ENCODE measurements at regions not wholly inside any gene's neighbourhood (a gene's known extent, or its start where the extent isn't known, plus 50 kb on each side); places are given as distances from the start of the nearest gene placed in this dataset.

DNA sequence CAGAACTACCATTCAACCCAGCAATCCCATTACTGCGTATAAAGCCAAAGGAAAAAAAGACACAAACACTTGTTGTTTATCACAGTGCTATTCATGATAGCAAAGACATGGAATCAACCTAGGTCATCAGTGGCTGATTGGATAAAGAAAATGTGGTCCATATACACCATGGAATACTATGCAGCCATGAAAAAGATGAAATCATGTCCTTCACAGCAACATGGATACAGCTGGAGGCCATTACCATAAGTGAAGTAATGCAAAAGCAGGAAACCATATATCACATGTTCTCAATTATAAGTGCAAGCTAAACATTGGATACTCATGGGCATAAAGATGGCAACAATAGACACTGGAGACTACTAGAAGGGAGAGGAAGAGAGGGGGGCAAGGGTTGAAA lies 299.6 kb downstream of the ADGRG6 start:
- Mint-ChIP-seq H3K9me3 (peaks cover 21% of the 10 kb centered on the region), H3K4me3 (no peak overlapping the region), H3K27me3 (ENCODE audit: low read depth) (peaks cover 8% of the 10 kb centered on the region), H3K27ac (no peak overlapping the region), H3K36me3 (no peaks in the 10 kb centered on the region), H3K4me1 (peaks cover 37% of the 10 kb centered on the region)
- ATAC-seq (no peak), DNase-seq (ENCODE audit: low spot score) (no peak)
- POLR2A ChIA-PET = no interaction called here
- TF ChIP-seq NFYB (CRISPR knock-in tag; conservative IDR thresholded peaks at IDR 0.05; ENCODE audit: low read depth) = no peak
- no peak for TF ChIP-seq TP53 (CRISPR knock-in tag; IDR thresholded peaks at IDR 0.05)
- TF ChIP-seq, protein P1, sequence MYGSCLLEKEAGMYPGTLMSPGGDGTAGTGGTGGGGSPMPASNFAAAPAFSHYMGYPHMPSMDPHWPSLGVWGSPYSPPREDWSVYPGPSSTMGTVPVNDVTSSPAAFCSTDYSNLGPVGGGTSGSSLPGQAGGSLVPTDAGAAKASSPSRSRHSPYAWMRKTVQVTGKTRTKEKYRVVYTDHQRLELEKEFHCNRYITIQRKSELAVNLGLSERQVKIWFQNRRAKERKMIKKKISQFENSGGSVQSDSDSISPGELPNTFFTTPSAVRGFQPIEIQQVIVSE (CRISPR knock-in tag; IDR thresholded peaks at IDR 0.05; ENCODE audit: borderline replicate concordance) = no peak
- CTCF ChIA-PET = no interaction called here

DNA sequence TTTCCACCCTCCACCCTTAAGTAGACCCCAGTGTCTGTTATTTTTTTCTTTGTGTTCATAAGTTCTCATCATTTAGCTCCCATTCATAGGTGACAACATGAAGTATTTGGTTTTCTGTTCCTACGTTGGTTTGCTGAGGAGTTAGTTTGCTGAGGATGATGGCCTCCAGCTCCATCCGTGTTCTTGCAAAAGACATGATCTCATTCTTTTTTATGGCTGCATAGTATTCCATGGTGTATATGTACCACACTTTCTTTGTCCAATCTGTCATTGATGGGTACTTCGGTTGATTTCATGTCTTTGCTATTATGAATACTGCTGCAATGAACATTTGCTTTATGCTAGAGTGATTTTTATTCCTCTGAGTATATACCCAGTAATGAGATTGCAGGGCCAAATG lies 301.2 kb downstream of the ADGRG6 start:
- peaks cover 21% of the 10 kb centered on the region for H3K9me3 Mint-ChIP-seq
- POLR2A ChIA-PET = no interaction called here
- DNase-seq (ENCODE audit: low spot score) (no peak), ATAC-seq (no peak)
- no peaks in the 10 kb centered on the region for H3K27me3 Mint-ChIP-seq (ENCODE audit: low read depth)
- H3K4me1 Mint-ChIP-seq = peaks cover 21% of the 10 kb centered on the region
- H3K27ac Mint-ChIP-seq = no peak overlapping the region
- CTCF ChIA-PET = no interaction called here
- no peaks in the 10 kb centered on the region for H3K36me3 Mint-ChIP-seq
- TF ChIP-seq NFATC4 (CRISPR knock-in tag; IDR thresholded peaks at IDR 0.05) = no peak
- TF ChIP-seq E2F5 (CRISPR knock-in tag; IDR thresholded peaks at IDR 0.05) = no peak
- no peak for TF ChIP-seq ZBTB21 (CRISPR knock-in tag; IDR thresholded peaks at IDR 0.05; ENCODE audit: borderline replicate concordance)
- no peak for TF ChIP-seq HMGXB4 (CRISPR knock-in tag; IDR thresholded peaks at IDR 0.05)
- TF ChIP-seq CREM (CRISPR knock-in tag; IDR thresholded peaks at IDR 0.05) = no peak
- TF ChIP-seq, protein P2, sequence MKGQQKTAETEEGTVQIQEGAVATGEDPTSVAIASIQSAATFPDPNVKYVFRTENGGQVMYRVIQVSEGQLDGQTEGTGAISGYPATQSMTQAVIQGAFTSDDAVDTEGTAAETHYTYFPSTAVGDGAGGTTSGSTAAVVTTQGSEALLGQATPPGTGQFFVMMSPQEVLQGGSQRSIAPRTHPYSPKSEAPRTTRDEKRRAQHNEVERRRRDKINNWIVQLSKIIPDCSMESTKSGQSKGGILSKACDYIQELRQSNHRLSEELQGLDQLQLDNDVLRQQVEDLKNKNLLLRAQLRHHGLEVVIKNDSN (CRISPR knock-in tag; IDR thresholded peaks at IDR 0.05) = no peak
- TF ChIP-seq ATF3 (CRISPR knock-in tag; conservative IDR thresholded peaks at IDR 0.05) = no peak
- TF ChIP-seq, protein P3, sequence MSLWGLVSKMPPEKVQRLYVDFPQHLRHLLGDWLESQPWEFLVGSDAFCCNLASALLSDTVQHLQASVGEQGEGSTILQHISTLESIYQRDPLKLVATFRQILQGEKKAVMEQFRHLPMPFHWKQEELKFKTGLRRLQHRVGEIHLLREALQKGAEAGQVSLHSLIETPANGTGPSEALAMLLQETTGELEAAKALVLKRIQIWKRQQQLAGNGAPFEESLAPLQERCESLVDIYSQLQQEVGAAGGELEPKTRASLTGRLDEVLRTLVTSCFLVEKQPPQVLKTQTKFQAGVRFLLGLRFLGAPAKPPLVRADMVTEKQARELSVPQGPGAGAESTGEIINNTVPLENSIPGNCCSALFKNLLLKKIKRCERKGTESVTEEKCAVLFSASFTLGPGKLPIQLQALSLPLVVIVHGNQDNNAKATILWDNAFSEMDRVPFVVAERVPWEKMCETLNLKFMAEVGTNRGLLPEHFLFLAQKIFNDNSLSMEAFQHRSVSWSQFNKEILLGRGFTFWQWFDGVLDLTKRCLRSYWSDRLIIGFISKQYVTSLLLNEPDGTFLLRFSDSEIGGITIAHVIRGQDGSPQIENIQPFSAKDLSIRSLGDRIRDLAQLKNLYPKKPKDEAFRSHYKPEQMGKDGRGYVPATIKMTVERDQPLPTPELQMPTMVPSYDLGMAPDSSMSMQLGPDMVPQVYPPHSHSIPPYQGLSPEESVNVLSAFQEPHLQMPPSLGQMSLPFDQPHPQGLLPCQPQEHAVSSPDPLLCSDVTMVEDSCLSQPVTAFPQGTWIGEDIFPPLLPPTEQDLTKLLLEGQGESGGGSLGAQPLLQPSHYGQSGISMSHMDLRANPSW (CRISPR knock-in tag; conservative IDR thresholded peaks at IDR 0.05; ENCODE audit: low read depth) = no peak
- no peak overlapping the region for H3K4me3 Mint-ChIP-seq

DNA sequence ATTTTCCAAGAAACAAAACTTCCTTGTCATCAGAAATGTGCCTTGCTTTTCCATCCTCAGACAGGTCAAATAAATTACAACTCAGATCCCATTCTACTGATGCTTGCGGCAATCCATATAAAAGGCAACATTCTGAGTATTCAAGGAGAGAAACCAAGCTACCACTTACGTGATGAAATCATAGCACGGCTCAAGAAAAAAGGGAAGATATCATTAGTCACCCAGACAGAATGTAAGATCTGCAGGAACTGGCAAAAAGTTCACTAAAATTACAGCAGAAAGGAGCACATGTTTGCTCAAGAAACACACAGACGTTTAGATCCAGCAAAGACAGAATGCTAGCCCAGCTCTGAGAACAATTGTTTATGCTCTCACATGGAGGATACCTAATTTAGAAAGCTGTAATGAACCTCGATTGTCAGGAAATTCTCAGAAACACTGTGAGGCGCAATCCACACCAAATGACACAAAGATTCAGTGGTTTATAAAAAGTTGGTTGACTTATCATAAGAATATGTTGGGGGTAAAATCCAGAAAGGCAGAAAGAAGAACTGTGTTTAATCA lies 304.2 kb downstream of the ADGRG6 start:
- no peak overlapping the region for H3K4me3 Mint-ChIP-seq
- ChIA-PET POLR2A (no interaction called here), CTCF (interaction anchor here (0.6 kb wide), 1 partner anchor 474 kb away, joined by 6 read pairs; no protein-coding TSS in a partner anchor)
- peaks cover 10% of the 10 kb centered on the region for H3K4me1 Mint-ChIP-seq
- no peak overlapping the region for H3K27ac Mint-ChIP-seq
- H3K9me3 Mint-ChIP-seq = peaks cover 18% of the 10 kb centered on the region
- H3K36me3 Mint-ChIP-seq = no peaks in the 10 kb centered on the region
- no peak for ATAC-seq
- DNase-seq (ENCODE audit: low spot score) = no peak
- no peaks in the 10 kb centered on the region for H3K27me3 Mint-ChIP-seq (ENCODE audit: low read depth)
- TF ChIP-seq ZNF121 (CRISPR knock-in tag; IDR thresholded peaks at IDR 0.05) = no peak
- no peak for TF ChIP-seq GTF2I (CRISPR knock-in tag; conservative IDR thresholded peaks at IDR 0.05)
- TF ChIP-seq, protein P4, sequence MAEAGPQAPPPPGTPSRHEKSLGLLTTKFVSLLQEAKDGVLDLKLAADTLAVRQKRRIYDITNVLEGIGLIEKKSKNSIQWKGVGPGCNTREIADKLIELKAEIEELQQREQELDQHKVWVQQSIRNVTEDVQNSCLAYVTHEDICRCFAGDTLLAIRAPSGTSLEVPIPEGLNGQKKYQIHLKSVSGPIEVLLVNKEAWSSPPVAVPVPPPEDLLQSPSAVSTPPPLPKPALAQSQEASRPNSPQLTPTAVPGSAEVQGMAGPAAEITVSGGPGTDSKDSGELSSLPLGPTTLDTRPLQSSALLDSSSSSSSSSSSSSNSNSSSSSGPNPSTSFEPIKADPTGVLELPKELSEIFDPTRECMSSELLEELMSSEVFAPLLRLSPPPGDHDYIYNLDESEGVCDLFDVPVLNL (CRISPR knock-in tag; IDR thresholded peaks at IDR 0.05; ENCODE audit: borderline replicate concordance, low read depth) = no peak
- no peak for TF ChIP-seq ZNF416 (CRISPR knock-in tag; IDR thresholded peaks at IDR 0.05)
- no peak for TF ChIP-seq MYBL2 (CRISPR knock-in tag; IDR thresholded peaks at IDR 0.05)
- TF ChIP-seq SP1 (CRISPR knock-in tag; conservative IDR thresholded peaks at IDR 0.05) = no peak
- no peak for TF ChIP-seq NFYB (CRISPR knock-in tag; conservative IDR thresholded peaks at IDR 0.05; ENCODE audit: low read depth)
- no peak for TF ChIP-seq E2F5 (CRISPR knock-in tag; IDR thresholded peaks at IDR 0.05)
- TF ChIP-seq ATF3 (CRISPR knock-in tag; conservative IDR thresholded peaks at IDR 0.05) = no peak
- TF ChIP-seq, protein P2 (CRISPR knock-in tag; IDR thresholded peaks at IDR 0.05) = no peak
- no peak for TF ChIP-seq TEAD4 (CRISPR knock-in tag; IDR thresholded peaks at IDR 0.05)
- no peak for TF ChIP-seq ZNF219 (CRISPR knock-in tag; IDR thresholded peaks at IDR 0.05; ENCODE audit: borderline replicate concordance)
- no peak for TF ChIP-seq ESRRA (CRISPR knock-in tag; IDR thresholded peaks at IDR 0.05; ENCODE audit: borderline replicate concordance)
- no peak for TF ChIP-seq NFATC4 (CRISPR knock-in tag; IDR thresholded peaks at IDR 0.05)

Data from WTC11 (cell line).